Bone marrow (tissue), 2 donors: ENCODE measurements at regions not wholly inside any gene's neighbourhood (a gene's known extent, or its start where the extent isn't known, plus 50 kb on each side); places are given as distances from the start of the nearest gene placed in this dataset.
"Not testable (repeated sequence)": the region's sequence is repeated elsewhere in the genome, so short reads cannot be mapped to it uniquely, and the experiment has no call there.

Experiments
- DNase-seq, 2 donors: peaks; one replicate each; lab custom pipeline; 2025; lab: John Stamatoyannopoulos, UW

DNA sequence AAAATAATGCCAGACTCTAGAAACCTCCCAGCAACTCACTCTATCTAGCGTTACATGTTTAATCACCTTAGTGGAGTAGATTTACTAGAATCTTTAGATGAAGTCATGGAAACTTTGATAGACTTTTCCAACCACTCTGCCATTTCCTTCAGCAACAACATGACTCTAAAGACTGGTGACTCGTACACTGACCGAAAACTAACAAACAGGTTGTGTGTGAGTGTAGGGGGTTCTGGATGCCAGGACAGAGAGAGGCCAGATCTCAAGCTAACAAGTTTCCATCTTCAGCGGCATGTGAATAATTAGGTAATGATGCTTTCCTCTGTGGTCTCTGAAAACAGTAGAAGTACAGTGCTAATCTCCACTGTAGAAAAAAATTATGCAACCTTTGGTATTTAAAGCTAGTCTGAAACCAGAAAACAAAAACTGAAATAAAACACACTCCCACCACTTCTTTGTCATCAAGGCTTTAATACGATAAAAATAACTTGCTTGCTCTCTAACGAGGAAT, 286.4 kb downstream of the PRDM5 start:
- no peak for DNase-seq

- DNase-seq = no peak
Measured at GRCh38 chr4:120633810-120634209, 288.7 kb downstream of the PRDM5 start.

- DNase-seq = no peak
Measured at GRCh38 chr4:120630427-120630826, 292.1 kb downstream of the PRDM5 start.

GRCh38 chr4:120629546-120630108, 292.9 kb downstream of the PRDM5 start:
- no peak for DNase-seq

GRCh38 chr4:120622601-120623000, 299.9 kb downstream of the PRDM5 start:
- no peak for DNase-seq

DNA sequence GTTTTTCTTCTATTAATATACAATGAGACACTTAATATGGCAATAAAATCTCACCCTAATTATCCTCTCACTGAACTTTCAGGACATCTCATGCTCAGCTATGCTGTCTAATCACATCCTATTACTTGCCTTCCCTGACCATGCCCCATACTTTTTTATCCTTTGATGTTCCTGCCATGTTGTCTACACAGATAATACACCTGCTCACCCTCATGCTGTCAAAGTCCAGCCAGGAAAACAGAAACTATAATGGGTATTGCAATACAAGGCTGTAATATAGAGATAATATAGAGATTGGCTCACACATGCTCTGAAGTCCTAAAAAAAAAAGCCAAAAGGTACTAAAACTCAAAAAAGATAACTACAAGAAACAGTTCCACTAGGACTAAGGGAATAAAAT, 305.4 kb downstream of the PRDM5 start:
- DNase-seq = no peak

DNA sequence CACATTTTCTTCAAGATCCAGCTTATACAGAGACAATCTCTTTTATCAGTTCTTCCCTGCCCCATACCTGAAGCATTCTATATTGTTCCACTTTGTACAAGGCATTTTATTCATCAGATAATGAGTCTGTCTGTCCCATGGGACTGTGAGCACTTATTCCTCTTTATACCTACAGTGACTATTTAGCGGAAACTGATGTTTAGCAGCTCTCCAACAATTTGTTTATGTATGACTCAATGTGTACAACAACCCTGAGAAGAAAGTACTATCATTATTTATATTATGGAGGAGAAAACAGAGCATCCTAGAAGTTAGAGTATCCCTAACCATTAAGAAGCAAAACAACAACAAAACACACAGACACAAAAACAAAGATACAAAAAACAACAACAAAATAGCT, 306.5 kb downstream of the PRDM5 start:
- no peak for DNase-seq

GRCh38 chr4:120613778-120614177, 308.7 kb downstream of the PRDM5 start:
- DNase-seq = no peak

DNA sequence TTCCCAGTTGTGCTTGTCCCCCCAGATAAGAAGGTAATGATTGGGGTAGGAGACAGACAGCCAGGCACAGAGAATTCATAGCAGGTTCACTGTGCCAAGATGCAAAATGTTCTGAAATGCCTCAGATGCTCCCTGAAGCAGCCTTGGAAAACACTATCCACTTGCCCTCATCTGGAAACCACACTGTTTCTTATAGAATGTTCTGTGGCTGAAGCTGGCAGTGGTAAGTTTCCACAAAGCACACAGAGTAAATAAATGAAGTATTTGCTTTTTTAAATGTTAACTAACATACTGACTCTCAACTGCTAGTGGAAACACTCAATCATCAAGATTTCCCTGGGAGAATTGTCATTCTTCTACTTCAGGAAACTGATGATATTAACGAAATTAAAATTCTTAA, 311.4 kb downstream of the PRDM5 start:
- no peak for DNase-seq

DNA sequence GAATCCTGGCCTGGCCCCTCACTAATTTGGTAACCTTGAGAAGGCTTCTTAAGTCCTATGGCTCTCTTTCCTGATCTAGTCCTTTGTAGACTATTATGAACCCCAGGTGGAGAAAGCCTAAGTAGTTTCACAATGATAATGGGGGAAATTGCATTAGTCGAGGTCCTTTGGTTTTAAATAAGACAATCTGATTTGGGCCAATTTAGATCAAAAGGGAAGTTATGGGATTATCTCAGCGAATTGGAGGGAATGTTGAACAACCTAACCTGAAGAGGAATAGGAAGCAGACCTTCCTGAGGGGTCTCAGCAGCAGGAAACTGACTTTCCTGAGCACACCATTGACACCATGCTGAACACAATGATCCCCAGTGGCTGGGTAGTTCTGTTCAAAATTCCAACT, 331.5 kb downstream of the PRDM5 start:
- no peak for DNase-seq

- DNase-seq = no peak
Measured at GRCh38 chr4:120589787-120590186, 332.7 kb downstream of the PRDM5 start.

DNA sequence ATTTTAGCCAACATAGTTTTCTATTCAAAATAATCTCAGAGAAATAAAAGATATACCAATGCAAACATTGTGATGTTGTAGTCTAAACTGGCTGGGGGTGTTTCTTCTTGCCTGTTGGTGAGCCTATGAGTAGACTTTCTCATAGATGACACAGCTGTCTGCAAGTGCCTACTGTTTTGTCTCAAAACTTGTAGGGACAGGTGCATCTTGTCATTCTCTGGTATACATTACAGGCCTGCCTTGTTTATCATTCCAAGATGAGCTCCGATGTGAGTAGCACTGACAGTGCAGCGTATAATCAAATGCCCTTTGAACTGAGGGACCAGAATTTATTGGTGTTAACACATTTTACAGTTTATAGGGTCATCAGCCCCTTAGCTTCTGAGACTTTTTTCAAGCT, 353.8 kb downstream of the PRDM5 start:
- no peak for DNase-seq

- no peak for DNase-seq
Measured at GRCh38 chr4:120561648-120562047, 360.9 kb downstream of the PRDM5 start.

DNA sequence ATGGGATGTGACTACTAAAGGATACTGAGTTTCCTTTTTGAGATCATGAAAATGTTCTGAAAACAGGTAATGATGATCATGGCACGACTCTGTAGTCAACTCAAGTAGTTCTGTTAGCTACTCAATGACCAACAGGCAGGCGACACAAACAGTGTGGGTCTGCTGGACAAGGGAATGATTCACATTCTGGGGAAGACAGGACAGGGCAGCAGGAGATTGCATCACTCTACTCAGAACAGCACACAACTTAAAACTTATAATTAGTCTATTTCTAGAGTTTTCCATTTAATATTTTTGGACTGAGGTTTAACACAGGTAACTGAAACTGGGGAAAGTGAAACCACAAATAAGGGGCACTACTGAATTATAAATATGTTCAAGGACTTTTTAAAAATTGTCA, 365.2 kb downstream of the PRDM5 start:
- no peak for DNase-seq

- no peak for DNase-seq
Measured at GRCh38 chr4:120555058-120555457, 367.5 kb downstream of the PRDM5 start.

DNA sequence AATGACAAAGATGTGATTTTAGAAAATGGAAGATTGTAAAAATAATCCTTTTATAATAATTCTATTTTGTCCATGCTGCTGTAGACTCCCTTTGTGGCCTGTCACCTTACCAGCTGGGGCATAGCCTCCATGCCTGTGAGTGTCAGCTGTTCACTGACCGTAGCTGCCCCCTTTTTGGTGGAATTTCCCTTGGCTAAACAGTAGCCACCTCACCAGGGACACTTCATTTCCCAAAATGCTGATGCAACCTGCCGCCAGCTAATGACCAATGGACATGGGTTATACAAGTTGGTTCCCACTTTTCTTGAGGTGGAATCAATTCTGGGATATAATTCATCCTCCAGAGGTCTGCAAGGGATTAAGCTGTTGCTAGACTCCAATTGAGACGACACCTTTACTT, 368.4 kb downstream of the PRDM5 start:
- no peak for DNase-seq

GRCh38 chr4:120550624-120551220, 371.8 kb downstream of the PRDM5 start:
- not testable (repeated sequence) for DNase-seq

DNA sequence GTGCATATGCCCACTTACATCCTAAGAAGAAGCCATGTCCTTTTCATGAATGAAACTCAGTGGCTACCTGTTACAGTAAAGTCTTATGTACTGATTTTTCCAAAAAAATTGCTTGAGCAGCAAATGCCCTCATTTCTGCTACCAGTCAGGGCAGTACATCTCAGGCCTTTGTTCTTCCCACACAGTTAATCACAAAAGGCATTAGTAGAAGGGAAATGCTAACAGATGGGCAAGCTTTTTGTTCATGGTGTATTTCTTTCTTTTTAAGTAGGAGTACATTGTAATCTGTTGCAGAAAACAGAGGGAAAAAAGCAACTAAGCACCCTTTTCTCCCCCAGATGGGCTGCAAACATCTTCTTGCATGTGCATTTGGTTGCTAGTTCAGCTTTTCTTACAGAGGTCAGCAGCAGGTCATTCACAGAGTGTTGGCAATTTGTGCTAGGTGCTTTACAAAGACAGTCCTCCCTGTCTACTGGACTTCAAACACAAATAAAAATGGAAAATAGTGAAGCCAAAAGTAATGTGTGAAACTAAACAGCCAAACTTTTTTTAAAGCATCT, 373.4 kb downstream of the PRDM5 start:
- DNase-seq = no peak

DNA sequence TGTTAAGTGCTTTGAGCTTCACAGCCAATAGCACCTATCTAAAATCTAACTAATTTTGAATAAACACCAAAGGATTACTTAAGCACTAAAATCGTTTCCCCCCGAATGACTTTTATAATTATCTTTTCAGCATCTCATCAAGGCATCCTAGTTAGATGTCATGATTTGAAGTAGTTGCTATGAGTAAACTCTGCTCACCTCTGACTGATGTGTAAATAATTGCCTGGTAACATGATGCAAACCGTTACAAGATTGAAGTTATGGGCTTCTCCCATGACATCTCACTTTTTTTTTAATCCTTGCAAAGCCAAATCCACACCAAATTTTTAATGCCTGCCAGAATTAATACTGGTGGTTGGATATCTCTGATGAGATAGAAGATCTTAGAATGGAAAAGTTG, 377.1 kb downstream of the PRDM5 start:
- DNase-seq = no peak

- DNase-seq = no peak
Measured at GRCh38 chr4:120544838-120545237, 377.7 kb downstream of the PRDM5 start.

DNA sequence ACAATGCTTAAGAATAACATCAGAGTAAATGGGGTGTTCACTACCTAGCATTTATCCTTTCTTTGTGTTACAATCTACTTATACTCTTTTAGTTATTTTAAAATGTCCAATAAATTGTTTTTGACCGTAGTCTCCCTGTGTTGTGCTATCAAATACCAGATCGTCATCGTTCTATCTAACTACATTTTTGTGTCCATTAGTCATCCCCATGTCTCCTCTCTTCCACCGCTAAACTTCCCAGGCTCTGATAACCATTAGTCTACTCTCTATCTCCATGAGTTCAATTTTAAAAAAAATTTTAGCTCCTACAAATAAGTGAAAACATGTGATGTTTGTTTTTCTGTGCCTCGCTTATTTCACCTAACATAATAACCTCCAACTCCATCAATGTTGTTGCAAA, 381.9 kb downstream of the PRDM5 start:
- DNase-seq = no peak

DNA sequence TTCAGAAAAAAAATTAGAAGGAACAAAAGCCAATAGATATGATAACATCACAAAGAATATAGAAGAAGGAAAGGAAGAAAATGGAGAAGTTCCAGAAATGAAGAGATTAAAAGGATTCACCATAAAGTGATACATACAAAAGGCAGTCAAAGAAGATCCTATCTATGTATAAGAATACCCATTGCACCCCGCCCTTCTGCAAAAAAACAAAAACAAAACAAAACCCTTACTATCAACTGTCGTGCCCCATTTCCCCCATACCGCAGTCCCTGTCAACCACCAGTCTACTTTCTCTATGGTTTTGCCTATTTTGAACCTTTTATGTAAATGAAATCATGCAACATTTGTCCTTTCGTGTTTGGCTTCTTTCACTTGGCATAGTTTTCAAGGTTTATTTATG, 385.6 kb downstream of the PRDM5 start:
- no peak for DNase-seq

GRCh38 chr4:120528428-120528827, 394.1 kb downstream of the PRDM5 start:
- DNase-seq = no peak

GRCh38 chr4:120526033-120526432, 396.5 kb downstream of the PRDM5 start:
- DNase-seq = no peak
